Heart left ventricle (tissue), 13 donors: ENCODE measurements at regions not wholly inside any gene's neighbourhood (a gene's known extent, or its start where the extent isn't known, plus 50 kb on each side); places are given as distances from the start of the nearest gene placed in this dataset.

ENCODE experiments used
- POLR2A ChIP-seq, 2 donors: fragments of 450-650 bp; IDR thresholded peaks; one replicate each; pipeline ENCODE4 v1.6.1; 2017; ENCODE audit warnings: antibody characterized with exemption in 2 of 2, mild to moderate bottlenecking in 2 of 2, moderate library complexity in 2 of 2
- TF ChIP-seq, protein P1 (sequence below), 12 donors: fragments of 200-600 bp; sonication (generic) in 4 of 12; IDR thresholded peaks; one replicate each; pipeline versions ENCODE4 v1.5.0 to v1.8.0; 2018 to 2022; ENCODE audit warnings: antibody characterized with exemption in 12 of 12, mild to moderate bottlenecking in 5 of 12
- donor health status: ischemic (EF 13 %, LVEDD 7.1; RV severe dilation, severe dysfunction).
- donor health status: DM: no; HTN: yes; CAD: no.
- donor health status: DM: no; HTN: no; CAD: no.
- donor health status: ischemic (EF 25% LVEDD 6.9; RV normal size, moderate dysfunction).
- donor health status: ischemic (EF 25% LVEDD 5.7; RV mildly dilated, moderate dysfunction).
- donor health status: ischemic (EF 35%, LVEDD 5.7; RV mildly dilated, moderate dysfunction).
- donor health status: nonischemic (EF 11% LVEDD 7.7; RV severe dilation, severe dysfunction).
- donor health status: DM: yes; HTN: yes; CAD: no.
- donor health status: PGD.
- donor health status: ischemic (EF 29% LVEDD 5.4; RV normal size, mild dysfunction).
- donor health status: nonischemic (EF 23%, LVEDD 6.1; RV moderate dilation, normal function).

DNA sequence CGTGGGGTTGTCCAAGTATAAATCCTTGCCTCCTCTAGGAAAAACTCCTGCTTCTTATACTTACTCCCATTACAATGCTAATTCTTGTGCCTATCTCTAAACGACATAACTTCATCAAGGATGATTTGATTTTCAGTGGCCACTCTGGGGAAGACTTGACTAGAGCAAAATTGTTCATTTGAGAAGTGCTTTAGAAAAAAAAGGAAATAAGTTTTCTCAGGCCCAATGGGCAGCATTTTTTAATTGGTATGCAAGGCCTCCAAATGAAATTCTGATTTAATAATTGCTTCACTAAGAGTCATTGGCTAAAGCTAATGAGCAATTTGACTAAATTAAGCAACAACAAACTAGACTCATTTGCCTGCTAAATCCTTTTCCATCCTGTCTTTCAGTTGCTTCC, 496.1 kb downstream of the TSN start:
- TF ChIP-seq, protein P1, sequence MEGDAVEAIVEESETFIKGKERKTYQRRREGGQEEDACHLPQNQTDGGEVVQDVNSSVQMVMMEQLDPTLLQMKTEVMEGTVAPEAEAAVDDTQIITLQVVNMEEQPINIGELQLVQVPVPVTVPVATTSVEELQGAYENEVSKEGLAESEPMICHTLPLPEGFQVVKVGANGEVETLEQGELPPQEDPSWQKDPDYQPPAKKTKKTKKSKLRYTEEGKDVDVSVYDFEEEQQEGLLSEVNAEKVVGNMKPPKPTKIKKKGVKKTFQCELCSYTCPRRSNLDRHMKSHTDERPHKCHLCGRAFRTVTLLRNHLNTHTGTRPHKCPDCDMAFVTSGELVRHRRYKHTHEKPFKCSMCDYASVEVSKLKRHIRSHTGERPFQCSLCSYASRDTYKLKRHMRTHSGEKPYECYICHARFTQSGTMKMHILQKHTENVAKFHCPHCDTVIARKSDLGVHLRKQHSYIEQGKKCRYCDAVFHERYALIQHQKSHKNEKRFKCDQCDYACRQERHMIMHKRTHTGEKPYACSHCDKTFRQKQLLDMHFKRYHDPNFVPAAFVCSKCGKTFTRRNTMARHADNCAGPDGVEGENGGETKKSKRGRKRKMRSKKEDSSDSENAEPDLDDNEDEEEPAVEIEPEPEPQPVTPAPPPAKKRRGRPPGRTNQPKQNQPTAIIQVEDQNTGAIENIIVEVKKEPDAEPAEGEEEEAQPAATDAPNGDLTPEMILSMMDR (IDR thresholded peaks at IDR 0.05): no peak
- no peak for TF ChIP-seq POLR2A (IDR thresholded peaks at IDR 0.05)
